ENCODE measurements at regions not wholly inside any gene's neighbourhood (a gene's known extent, or its start where the extent isn't known, plus 50 kb on each side); places are given as distances from the start of the nearest gene placed in this dataset.

DNA sequence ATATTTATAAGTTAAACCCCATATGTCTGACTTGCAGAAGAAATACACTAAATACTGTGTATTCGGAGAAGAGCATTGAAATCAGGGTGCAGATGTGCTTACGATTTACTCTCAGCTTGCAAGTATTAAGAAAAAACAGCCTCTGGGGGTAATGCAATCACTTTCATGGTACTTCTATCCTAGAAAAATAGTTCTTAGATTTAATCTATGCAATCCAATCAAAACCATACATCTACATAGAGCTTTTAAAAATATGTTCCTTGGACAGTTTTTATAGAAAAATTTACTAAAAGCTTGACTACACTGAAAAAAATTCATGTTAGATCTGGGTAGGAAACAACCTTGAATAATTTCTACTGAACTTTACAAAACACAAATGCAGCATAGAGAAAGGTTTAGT, 890.3 kb upstream of the ADGRL2 start:
- ATAC-seq (no peak), DNase-seq (ENCODE audit: low read depth, low spot score) (no peak)
- no peak overlapping the region for H3K27ac ChIP-seq (ENCODE audit: low read length)
- ChIA-PET CTCF (no interaction called here), POLR2A (no interaction called here)
- no peak overlapping the region for H3K4me3 ChIP-seq (ENCODE audit: low read depth in 2 of 2, low read length in 2 of 2)
- intact Hi-C loops (cut with micrococcal nuclease; ENCODE audit: unreplicated experiment), result no loop called here
- no peaks in the 10 kb centered on the region for H3K36me3 ChIP-seq (ENCODE audit: control insufficient read depth, insufficient read depth, low read length)
- no peaks in the 10 kb centered on the region for H3K4me1 ChIP-seq (ENCODE audit: control insufficient read depth, insufficient read depth, low read length)
- in situ Hi-C loops (cut with HindIII; ENCODE audit: low pct_unique_long_range_greater_than_20kb, low sequenced_read_pairs), result no loop called here
- no peaks in the 10 kb centered on the region for H3K27me3 ChIP-seq (ENCODE audit: control insufficient read depth, insufficient read depth, low read length)
- no peaks in the 10 kb centered on the region for H3K9me3 ChIP-seq (ENCODE audit: control insufficient read depth, insufficient read depth, low read depth, low read length)
- TF ChIP-seq, protein P1, sequence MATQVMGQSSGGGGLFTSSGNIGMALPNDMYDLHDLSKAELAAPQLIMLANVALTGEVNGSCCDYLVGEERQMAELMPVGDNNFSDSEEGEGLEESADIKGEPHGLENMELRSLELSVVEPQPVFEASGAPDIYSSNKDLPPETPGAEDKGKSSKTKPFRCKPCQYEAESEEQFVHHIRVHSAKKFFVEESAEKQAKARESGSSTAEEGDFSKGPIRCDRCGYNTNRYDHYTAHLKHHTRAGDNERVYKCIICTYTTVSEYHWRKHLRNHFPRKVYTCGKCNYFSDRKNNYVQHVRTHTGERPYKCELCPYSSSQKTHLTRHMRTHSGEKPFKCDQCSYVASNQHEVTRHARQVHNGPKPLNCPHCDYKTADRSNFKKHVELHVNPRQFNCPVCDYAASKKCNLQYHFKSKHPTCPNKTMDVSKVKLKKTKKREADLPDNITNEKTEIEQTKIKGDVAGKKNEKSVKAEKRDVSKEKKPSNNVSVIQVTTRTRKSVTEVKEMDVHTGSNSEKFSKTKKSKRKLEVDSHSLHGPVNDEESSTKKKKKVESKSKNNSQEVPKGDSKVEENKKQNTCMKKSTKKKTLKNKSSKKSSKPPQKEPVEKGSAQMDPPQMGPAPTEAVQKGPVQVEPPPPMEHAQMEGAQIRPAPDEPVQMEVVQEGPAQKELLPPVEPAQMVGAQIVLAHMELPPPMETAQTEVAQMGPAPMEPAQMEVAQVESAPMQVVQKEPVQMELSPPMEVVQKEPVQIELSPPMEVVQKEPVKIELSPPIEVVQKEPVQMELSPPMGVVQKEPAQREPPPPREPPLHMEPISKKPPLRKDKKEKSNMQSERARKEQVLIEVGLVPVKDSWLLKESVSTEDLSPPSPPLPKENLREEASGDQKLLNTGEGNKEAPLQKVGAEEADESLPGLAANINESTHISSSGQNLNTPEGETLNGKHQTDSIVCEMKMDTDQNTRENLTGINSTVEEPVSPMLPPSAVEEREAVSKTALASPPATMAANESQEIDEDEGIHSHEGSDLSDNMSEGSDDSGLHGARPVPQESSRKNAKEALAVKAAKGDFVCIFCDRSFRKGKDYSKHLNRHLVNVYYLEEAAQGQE (IDR thresholded peaks at IDR 0.05; ENCODE audit: insufficient read depth in 1 of 2, low read depth in 2 of 2, low read length in 1 of 2), result no peak
- no peak for TF ChIP-seq SIN3A (IDR thresholded peaks at IDR 0.05; ENCODE audit: borderline replicate concordance, insufficient read depth, low read depth, low read length)
- TF ChIP-seq TCF7L2 (IDR thresholded peaks at IDR 0.05; ENCODE audit: low read depth, low read length), result no peak
- TF ChIP-seq, protein P2, sequence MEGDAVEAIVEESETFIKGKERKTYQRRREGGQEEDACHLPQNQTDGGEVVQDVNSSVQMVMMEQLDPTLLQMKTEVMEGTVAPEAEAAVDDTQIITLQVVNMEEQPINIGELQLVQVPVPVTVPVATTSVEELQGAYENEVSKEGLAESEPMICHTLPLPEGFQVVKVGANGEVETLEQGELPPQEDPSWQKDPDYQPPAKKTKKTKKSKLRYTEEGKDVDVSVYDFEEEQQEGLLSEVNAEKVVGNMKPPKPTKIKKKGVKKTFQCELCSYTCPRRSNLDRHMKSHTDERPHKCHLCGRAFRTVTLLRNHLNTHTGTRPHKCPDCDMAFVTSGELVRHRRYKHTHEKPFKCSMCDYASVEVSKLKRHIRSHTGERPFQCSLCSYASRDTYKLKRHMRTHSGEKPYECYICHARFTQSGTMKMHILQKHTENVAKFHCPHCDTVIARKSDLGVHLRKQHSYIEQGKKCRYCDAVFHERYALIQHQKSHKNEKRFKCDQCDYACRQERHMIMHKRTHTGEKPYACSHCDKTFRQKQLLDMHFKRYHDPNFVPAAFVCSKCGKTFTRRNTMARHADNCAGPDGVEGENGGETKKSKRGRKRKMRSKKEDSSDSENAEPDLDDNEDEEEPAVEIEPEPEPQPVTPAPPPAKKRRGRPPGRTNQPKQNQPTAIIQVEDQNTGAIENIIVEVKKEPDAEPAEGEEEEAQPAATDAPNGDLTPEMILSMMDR (IDR thresholded peaks at IDR 0.05), result no peak
- TF ChIP-seq POLR2AphosphoS5 (IDR thresholded peaks at IDR 0.05; ENCODE audit: low read depth, low read length), result no peak
- no TSS peak for BruUV-seq (replicated peaks)

DNA sequence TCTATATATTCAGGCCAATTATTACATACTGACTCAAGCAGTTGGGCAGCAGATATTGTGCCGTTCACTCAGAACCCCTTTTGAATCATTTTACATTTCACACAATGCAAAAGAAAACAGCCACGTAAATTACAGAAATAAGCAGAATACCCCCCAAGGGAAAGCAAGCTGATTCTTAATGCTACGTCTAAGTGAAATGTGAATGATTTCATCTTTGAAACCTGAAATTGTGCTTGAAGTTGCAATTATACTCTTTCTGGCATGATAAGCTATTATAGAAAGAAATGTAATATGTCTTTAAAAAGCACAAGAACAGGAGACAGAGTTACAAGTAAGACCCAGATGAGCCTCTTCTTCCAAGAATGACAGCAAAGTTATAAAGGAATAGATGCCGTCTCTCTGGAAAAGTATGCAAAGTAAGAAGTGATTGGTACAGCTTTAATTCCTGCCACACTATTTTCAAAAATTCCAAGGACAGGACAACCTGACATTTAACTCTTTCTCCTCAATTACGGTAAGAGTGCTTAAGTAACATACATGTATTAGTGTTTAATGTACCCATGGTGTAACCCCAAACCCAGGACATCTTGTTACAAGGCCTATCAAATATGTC, 891.5 kb upstream of the ADGRL2 start:
- DNase-seq (ENCODE audit: low read depth, low spot score) (no peak), ATAC-seq (no peak)
- CTCF ChIA-PET, result no interaction called here
- Histone ChIP-seq H3K27me3 (ENCODE audit: control insufficient read depth, insufficient read depth, low read length) (no peaks in the 10 kb centered on the region), H3K36me3 (ENCODE audit: control insufficient read depth, insufficient read depth, low read length) (no peaks in the 10 kb centered on the region), H3K27ac (ENCODE audit: low read length) (no peak overlapping the region), H3K4me1 (ENCODE audit: control insufficient read depth, insufficient read depth, low read length) (no peaks in the 10 kb centered on the region), H3K4me3 (ENCODE audit: low read depth in 2 of 2, low read length in 2 of 2) (no peak overlapping the region), H3K9me3 (ENCODE audit: control insufficient read depth, insufficient read depth, low read depth, low read length) (no peaks in the 10 kb centered on the region)
- POLR2A ChIA-PET, result no interaction called here
- TF ChIP-seq, protein P2 (IDR thresholded peaks at IDR 0.05), result no peak
- TF ChIP-seq SIN3A (IDR thresholded peaks at IDR 0.05; ENCODE audit: borderline replicate concordance, insufficient read depth, low read depth, low read length) (no peak), TCF7L2 (IDR thresholded peaks at IDR 0.05; ENCODE audit: low read depth, low read length) (no peak), POLR2AphosphoS5 (IDR thresholded peaks at IDR 0.05; ENCODE audit: low read depth, low read length) (no peak)
- TF ChIP-seq, protein P1 (IDR thresholded peaks at IDR 0.05; ENCODE audit: insufficient read depth in 1 of 2, low read depth in 2 of 2, low read length in 1 of 2), result no peak
- intact Hi-C loops (cut with micrococcal nuclease; ENCODE audit: unreplicated experiment), result no loop called here
- no TSS peak for BruUV-seq (replicated peaks)
- in situ Hi-C loops (cut with HindIII; ENCODE audit: low pct_unique_long_range_greater_than_20kb, low sequenced_read_pairs), result no loop called here

All from Panc1 (cell line).